NCI-H1930 (cell line): ENCODE measurements at regions not wholly inside any gene's neighbourhood (a gene's known extent, or its start where the extent isn't known, plus 50 kb on each side); places are given as distances from the start of the nearest gene placed in this dataset.
A peak's percentile ranks its signal among the peaks of the same experiment; 100 is the strongest.
"Not testable (repeated sequence)": the region's sequence is repeated elsewhere in the genome, so short reads cannot be mapped to it uniquely, and the experiment has no call there.

Source experiments
- DNase-seq, 2 experiments: peaks; one replicate each; lab custom pipeline; 2025; lab: John Stamatoyannopoulos, UW

GRCh38 chr12:84135586-84136279 is 776.9 kb downstream of the SLC6A15 start:
- no peak for DNase-seq

- DNase-seq = no peak
Observed at GRCh38 chr12:84134797-84135366, 777.7 kb downstream of the SLC6A15 start.

GRCh38 chr12:84131076-84131475 is 781.5 kb downstream of the SLC6A15 start:
- DNase-seq = no peak

- no peak for DNase-seq
Observed at GRCh38 chr12:84128117-84128991, 784.2 kb downstream of the SLC6A15 start.

- DNase-seq = no peak
Observed at GRCh38 chr12:84124211-84124610, 788.4 kb downstream of the SLC6A15 start.

- DNase-seq = no peak
Observed at GRCh38 chr12:84117190-84117589, 795.4 kb downstream of the SLC6A15 start.

GRCh38 chr12:84113666-84114065 is 798.9 kb downstream of the SLC6A15 start:
- no peak for DNase-seq

- not testable (repeated sequence) for DNase-seq
Observed at GRCh38 chr12:84103886-84104285, 808.7 kb downstream of the SLC6A15 start.

- not testable (repeated sequence) for DNase-seq
Observed at GRCh38 chr12:84101963-84102362, 810.6 kb downstream of the SLC6A15 start.

- peak in 1 of 2 experiments; percentile 34 for DNase-seq
Observed at GRCh38 chr12:84099591-84099990, 813.0 kb downstream of the SLC6A15 start.

GRCh38 chr12:84091651-84092050 is 820.9 kb downstream of the SLC6A15 start:
- DNase-seq = no peak

GRCh38 chr12:84089356-84089755 is 823.2 kb downstream of the SLC6A15 start:
- DNase-seq = no peak

- DNase-seq = no peak
Observed at GRCh38 chr12:84085046-84085445, 827.6 kb downstream of the SLC6A15 start.

- DNase-seq = no peak
Observed at GRCh38 chr12:84079626-84080025, 833.0 kb downstream of the SLC6A15 start.

- DNase-seq = no peak
Observed at GRCh38 chr12:84077679-84078078, 834.9 kb downstream of the SLC6A15 start.

- DNase-seq = no peak
Observed at GRCh38 chr12:84075991-84076390, 836.6 kb downstream of the SLC6A15 start.

GRCh38 chr12:84073401-84073800 is 839.2 kb downstream of the SLC6A15 start:
- no peak for DNase-seq

GRCh38 chr12:84072961-84073360 is 839.6 kb downstream of the SLC6A15 start:
- no peak for DNase-seq

GRCh38 chr12:84070292-84070691 is 842.3 kb downstream of the SLC6A15 start:
- no peak for DNase-seq

- no peak for DNase-seq
Observed at GRCh38 chr12:84069699-84070098, 842.9 kb downstream of the SLC6A15 start.

- no peak for DNase-seq
Observed at GRCh38 chr12:84069198-84069597, 843.4 kb downstream of the SLC6A15 start.

- no peak for DNase-seq
Observed at GRCh38 chr12:84058136-84058535, 854.5 kb downstream of the SLC6A15 start.

GRCh38 chr12:84054811-84055210 is 857.8 kb downstream of the SLC6A15 start:
- no peak for DNase-seq
